H9 (cell line): ENCODE measurements at regions not wholly inside any gene's neighbourhood (a gene's known extent, or its start where the extent isn't known, plus 50 kb on each side); places are given as distances from the start of the nearest gene placed in this dataset.

Experiments
- DNase-seq: peaks from one replicate; pipeline ENCODE4 v3.0.0-alpha.2; 2017
- H2AFZ ChIP-seq: one replicate; pipeline ENCODE4 v1.6.1; 2013; ENCODE audit warnings: mild to moderate bottlenecking, low read length, control low read depth, moderate library complexity
- H2AK5ac ChIP-seq: 2 replicates; pipeline ENCODE4 v1.6.1; 2013; ENCODE audit warnings: low read length, control low read depth, mixed read lengths; ENCODE audit not compliant: insufficient read length
- H2BK120ac ChIP-seq: one replicate; pipeline ENCODE4 v1.6.1; 2013; ENCODE audit warnings: low read depth, mild to moderate bottlenecking, low read length, control low read depth, inconsistent platforms; ENCODE audit not compliant: poor library complexity, severe bottlenecking
- H2BK12ac ChIP-seq: 2 replicates; pipeline ENCODE4 v1.6.1; 2013; ENCODE audit warnings: low read length, control low read depth, mixed read lengths, low read depth; ENCODE audit not compliant: insufficient read length
- H2BK15ac ChIP-seq: 2 replicates; pipeline ENCODE4 v1.6.1; 2013; ENCODE audit warnings: low read depth, low read length, control low read depth
- H2BK20ac ChIP-seq: one replicate; pipeline ENCODE4 v1.6.1; 2013; ENCODE audit warnings: low read depth, mild to moderate bottlenecking, low read length, control low read depth, inconsistent platforms; ENCODE audit not compliant: poor library complexity, severe bottlenecking
- H2BK5ac ChIP-seq: 2 replicates; pipeline ENCODE4 v1.6.1; 2013; ENCODE audit warnings: low read length, control low read depth, mixed read lengths; ENCODE audit not compliant: insufficient read length
- H3K14ac ChIP-seq: 2 replicates; pipeline ENCODE4 v1.6.1; 2013; ENCODE audit warnings: low read length, control low read depth; ENCODE audit not compliant: insufficient read depth
- H3K18ac ChIP-seq: 2 replicates; pipeline ENCODE4 v1.6.1; 2013; ENCODE audit warnings: low read depth, mild to moderate bottlenecking, mixed read lengths, low read length, control low read depth; ENCODE audit not compliant: insufficient read length
- H3K23ac ChIP-seq: 2 replicates; pipeline ENCODE4 v1.6.1; 2013; ENCODE audit warnings: low read length, control low read depth, mixed read lengths, low read depth; ENCODE audit not compliant: insufficient read length
- H3K23me2 ChIP-seq: 2 replicates; pipeline ENCODE4 v1.6.1; 2013; ENCODE audit warnings: low read depth, mild to moderate bottlenecking, mixed read lengths, low read length, control low read depth; ENCODE audit not compliant: insufficient read length, poor library complexity, severe bottlenecking
- H3K27ac ChIP-seq: 2 replicates; pipeline ENCODE4 v1.5.1; 2013; ENCODE audit warnings: low read length, control low read depth, mixed read lengths, low read depth; ENCODE audit not compliant: insufficient read length
- H3K27me3 ChIP-seq: 2 replicates; pipeline ENCODE4 v1.6.1; 2013; ENCODE audit warnings: low read length, control low read depth, inconsistent platforms; ENCODE audit not compliant: insufficient read depth
- H3K4ac ChIP-seq: 2 replicates; pipeline ENCODE4 v1.6.1; 2013; ENCODE audit warnings: low read depth, mild to moderate bottlenecking, control low read depth, inconsistent platforms, low read length, moderate library complexity
- H3K4me1 ChIP-seq: 2 replicates; pipeline ENCODE4 v1.6.1; 2013; ENCODE audit warnings: low read length, control low read depth, inconsistent platforms; ENCODE audit not compliant: insufficient read depth
- H3K4me2 ChIP-seq: 2 replicates; pipeline ENCODE4 v1.6.1; 2013; ENCODE audit warnings: low read length, control low read depth, mixed read lengths; ENCODE audit not compliant: insufficient read length, insufficient read depth
- H3K56ac ChIP-seq: 2 replicates; pipeline ENCODE4 v1.6.1; 2013; ENCODE audit warnings: low read depth, mild to moderate bottlenecking, mixed read lengths, low read length, control low read depth; ENCODE audit not compliant: insufficient read length
- H3K79me1 ChIP-seq: 2 replicates; pipeline ENCODE4 v1.6.1; 2013; ENCODE audit warnings: low read depth, mild to moderate bottlenecking, moderate library complexity, low read length, control low read depth, inconsistent platforms; ENCODE audit not compliant: insufficient read depth, poor library complexity, severe bottlenecking
- H3K79me2 ChIP-seq: 2 replicates; pipeline ENCODE4 v1.6.1; 2013; ENCODE audit warnings: low read length, control low read depth, inconsistent platforms; ENCODE audit not compliant: insufficient read depth
- H3K9ac ChIP-seq: 2 replicates; pipeline ENCODE4 v1.6.1; 2013; ENCODE audit warnings: low read length, control low read depth, mixed read lengths; ENCODE audit not compliant: insufficient read length; ENCODE audit errors: extremely low read depth
- H3K9me3 ChIP-seq: one replicate; pipeline ENCODE4 v1.6.1; 2013; ENCODE audit warnings: low read depth, low read length, inconsistent platforms; ENCODE audit not compliant: control insufficient read depth
- H3T11ph ChIP-seq: one replicate; pipeline ENCODE4 v1.6.1; 2013; ENCODE audit warnings: mild to moderate bottlenecking, low read length, control low read depth, inconsistent platforms
- H4K20me1 ChIP-seq: one replicate; pipeline ENCODE4 v1.6.1; 2013; ENCODE audit not compliant: control insufficient read depth, insufficient read length, insufficient read depth
- H4K5ac ChIP-seq: 2 replicates; pipeline ENCODE4 v1.6.1; 2013; ENCODE audit warnings: low read depth, mild to moderate bottlenecking, mixed read lengths, low read length, control low read depth; ENCODE audit not compliant: insufficient read length
- H4K8ac ChIP-seq: replicated peaks from 2 replicates; pipeline ENCODE4 v1.6.1; 2013; ENCODE audit warnings: low read length, control low read depth, mixed read lengths, low read depth; ENCODE audit not compliant: insufficient read length
- H4K91ac ChIP-seq: 2 replicates; pipeline ENCODE4 v1.6.1; 2013; ENCODE audit warnings: low read depth, mild to moderate bottlenecking, moderate library complexity, mixed read lengths, low read length, control low read depth; ENCODE audit not compliant: insufficient read length
- H3K27ac Mint-ChIP-seq, 3 experiments: 2 replicates in 2 of 3; 3 replicates in 1 of 3; pipeline ENCODE4 v1.8.0; 2020 to 2021; ENCODE audit warnings: mixed read lengths in 3 of 3, mild to moderate bottlenecking in 1 of 3, moderate library complexity in 1 of 3
- H3K27me3 Mint-ChIP-seq: 2 replicates; pipeline ENCODE4 v1.8.0; 2021; ENCODE audit warnings: low read depth, mild to moderate bottlenecking, moderate library complexity, mixed read lengths
- H3K36me3 Mint-ChIP-seq, 3 experiments: 2 replicates in 2 of 3; 3 replicates in 1 of 3; pipeline ENCODE4 v1.8.0; 2020 to 2021; ENCODE audit warnings: low read depth in 3 of 3, mixed read lengths in 3 of 3; ENCODE audit not compliant: insufficient read depth in 1 of 3
- H3K4me1 Mint-ChIP-seq, 2 experiments: 2 replicates each; pipeline ENCODE4 v1.8.0; 2020; ENCODE audit warnings: mixed read lengths in 2 of 2
- H3K4me3 Mint-ChIP-seq, 2 experiments: 2 replicates in 1 of 2; 3 replicates in 1 of 2; pipeline ENCODE4 v1.8.0; 2020 to 2021; ENCODE audit warnings: mild to moderate bottlenecking in 2 of 2, mixed read lengths in 2 of 2, moderate library complexity in 1 of 2
- H3K9me3 Mint-ChIP-seq, 2 experiments: 2 replicates in 1 of 2; 3 replicates in 1 of 2; pipeline ENCODE4 v1.8.0; 2020; ENCODE audit warnings: mild to moderate bottlenecking in 2 of 2, mixed read lengths in 2 of 2, moderate library complexity in 1 of 2
- CTCF ChIP-seq: fragments of 200-600 bp; sonication (generic); conservative IDR thresholded peaks from 3 replicates; pipeline ENCODE4 v1.8.0; 2021; ENCODE audit warnings: antibody characterized with exemption, mild to moderate bottlenecking

DNA sequence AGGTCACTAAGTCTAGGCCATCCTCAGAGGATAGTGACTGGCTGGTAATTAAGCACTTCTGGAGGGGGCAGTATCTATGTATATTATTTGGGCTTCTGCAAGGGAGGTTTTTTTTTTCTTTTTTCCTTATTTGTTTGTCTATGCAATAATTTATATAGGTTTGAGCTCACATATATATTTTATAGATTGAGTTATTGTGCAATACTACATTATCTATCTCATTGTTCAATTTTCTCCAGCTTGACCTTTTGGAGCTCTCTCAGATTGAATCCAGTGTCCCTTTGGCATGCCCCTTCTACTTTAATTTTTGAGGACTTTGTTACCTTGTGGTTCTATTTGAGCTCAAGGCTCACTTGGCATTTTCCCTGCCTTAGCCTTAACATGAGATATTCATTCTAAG lies 852.1 kb downstream of the KCNT2 start:
- Histone ChIP-seq H2BK12ac (no peak overlapping the region), H3K4me1 (no peaks in the 10 kb centered on the region), H2BK5ac (no peak overlapping the region), H4K20me1 (no peaks in the 10 kb centered on the region), H3K14ac (no peak overlapping the region), H4K8ac (no peak overlapping the region), H3K56ac (no peak overlapping the region), H3K9me3 (no peaks in the 10 kb centered on the region), H3K23ac (no peak overlapping the region), H4K5ac (no peak overlapping the region), H3K23me2 (no peaks in the 10 kb centered on the region), H3T11ph (no peak overlapping the region), H3K4ac (no peak overlapping the region), H2AK5ac (no peak overlapping the region), H3K79me1 (no peaks in the 10 kb centered on the region), H2BK20ac (no peak overlapping the region), H4K91ac (no peak overlapping the region), H3K4me2 (no peak overlapping the region), H2BK15ac (no peak overlapping the region), H3K27ac (no peak overlapping the region), H3K79me2 (no peaks in the 10 kb centered on the region), H3K9ac (no peak overlapping the region), H2AFZ (no peak overlapping the region), H3K27me3 (no peaks in the 10 kb centered on the region), H3K18ac (no peak overlapping the region), H2BK120ac (no peak overlapping the region)
- no peaks in the 10 kb centered on the region for H3K4me1 Mint-ChIP-seq
- H3K36me3 Mint-ChIP-seq = no peaks in the 10 kb centered on the region
- DNase-seq = no peak
- no peaks in the 10 kb centered on the region for H3K27me3 Mint-ChIP-seq
- TF ChIP-seq CTCF = no peak
- no peak overlapping the region; a peak in 1 of 7 replicates for H3K27ac Mint-ChIP-seq
- no peak overlapping the region for H3K4me3 Mint-ChIP-seq
- H3K9me3 Mint-ChIP-seq = no peaks in the 10 kb centered on the region; a peak in 2 of 5 replicates
